Endothelial cell of umbilical vein (primary cell): ENCODE measurements at regions not wholly inside any gene's neighbourhood (a gene's known extent, or its start where the extent isn't known, plus 50 kb on each side); places are given as distances from the start of the nearest gene placed in this dataset.

Experiments
- BruUV-seq: library from RNA; stranded (reverse); fragments of 400-500 nt; replicated peaks from 2 replicates; lab custom pipeline; 2021; lab: Mats Ljungman, UMichigan
- CTCF ChIA-PET: fragments of 300-600, 350-600 bp; sonication (Branson Sonifier 250); formaldehyde crosslinking; loops from one replicate; lab custom pipeline; 2021; ENCODE audit warnings: antibody characterized with exemption, inconsistent platforms; lab: Charles Lee
- POLR2A ChIA-PET: fragments of 300-600, 350-600 bp; sonication (Branson Sonifier 250); formaldehyde crosslinking; loops from one replicate; lab custom pipeline; 2021; ENCODE audit warnings: antibody characterized with exemption, inconsistent platforms; lab: Charles Lee
- DNase-seq: peaks from one replicate; pipeline ENCODE4 v3.0.0-alpha.2; 2011; ENCODE audit warnings: low read depth, low spot score
- FAIRE-seq: peaks from 2 replicates; lab custom pipeline; 2011; peaks lifted over from hg19 to GRCh38; lab: Jason Lieb, UNC
- H2AFZ ChIP-seq: 2 replicates; pipeline ENCODE4 v1.6.0; 2012; ENCODE audit warnings: low read depth, low read length, control low read depth, inconsistent platforms
- H3K27ac ChIP-seq: 2 replicates; pipeline ENCODE4 v1.5.1; 2011; ENCODE audit warnings: low read depth, mild to moderate bottlenecking, control low read depth, low read length, moderate library complexity; ENCODE audit not compliant: insufficient read depth
- H3K27me3 ChIP-seq, 2 experiments: 2 replicates each; pipeline versions ENCODE4 v1.6.0 to v1.6.1; 2011; ENCODE audit warnings: low read length in 2 of 2, mixed read lengths in 1 of 2; ENCODE audit not compliant: control insufficient read depth in 2 of 2, insufficient read depth in 2 of 2
- H3K36me3 ChIP-seq, 2 experiments: 2 replicates in 1 of 2; 3 replicates in 1 of 2; pipeline ENCODE4 v1.5.1; 2011; ENCODE audit warnings: low read length in 2 of 2, mild to moderate bottlenecking in 1 of 2, moderate library complexity in 1 of 2; ENCODE audit not compliant: control insufficient read depth in 2 of 2, insufficient read depth in 2 of 2; ENCODE audit errors: extremely low read depth in 1 of 2
- H3K4me1 ChIP-seq: 3 replicates; pipeline ENCODE4 v1.5.1; 2011; ENCODE audit warnings: mild to moderate bottlenecking, low read length; ENCODE audit not compliant: control insufficient read depth, insufficient read depth; ENCODE audit errors: extremely low read depth
- H3K4me2 ChIP-seq: 2 replicates; pipeline ENCODE4 v1.6.1; 2011; ENCODE audit warnings: low read length, control low read depth, mixed read lengths; ENCODE audit not compliant: insufficient read depth
- H3K4me3 ChIP-seq, 3 experiments: fragments of 200-600 bp in 1 of 3; sonication (generic), shearing (Covaris generic) in 1 of 3; replicated peaks in 1 of 3; 2 replicates each; pipeline ENCODE4 v1.5.1; 2011 to 2016; ENCODE audit warnings: control low read depth in 3 of 3, low read length in 3 of 3, mild to moderate bottlenecking in 2 of 3, inconsistent platforms in 1 of 3, low read depth in 1 of 3, moderate library complexity in 1 of 3; ENCODE audit not compliant: insufficient read depth in 1 of 3
- H3K79me2 ChIP-seq: 2 replicates; pipeline ENCODE4 v1.6.0; 2012; ENCODE audit warnings: low read length, inconsistent platforms; ENCODE audit not compliant: control insufficient read depth, insufficient read depth
- H3K9ac ChIP-seq: replicated peaks from 2 replicates; pipeline ENCODE3; 2011; ENCODE audit warnings: low read length, control low read depth; ENCODE audit not compliant: insufficient read depth; ENCODE audit errors: extremely low read depth
- H3K9me1 ChIP-seq: replicated peaks from 3 replicates; pipeline ENCODE4 v1.6.0; 2011; ENCODE audit warnings: mild to moderate bottlenecking, low read length; ENCODE audit not compliant: control insufficient read depth, insufficient read depth; ENCODE audit errors: extremely low read depth
- H3K9me3 ChIP-seq: replicated peaks from 2 replicates; pipeline ENCODE4 v1.5.1; 2012; ENCODE audit warnings: low read length, inconsistent platforms; ENCODE audit not compliant: control insufficient read depth, insufficient read depth
- H4K20me1 ChIP-seq: replicated peaks from 2 replicates; pipeline ENCODE3; 2011; ENCODE audit warnings: mild to moderate bottlenecking, low read length; ENCODE audit not compliant: control insufficient read depth, insufficient read depth; ENCODE audit errors: extremely low read depth
- CTCF ChIP-seq, 2 donors: IDR thresholded peaks; 1 replicate in 1 of 2; 2 replicates in 1 of 2; pipeline ENCODE4 v1.5.1; 2011; ENCODE audit warnings: low read length in 2 of 2, mild to moderate bottlenecking in 2 of 2, moderate library complexity in 2 of 2, control low read depth in 1 of 2, inconsistent platforms in 1 of 2, low read depth in 1 of 2; ENCODE audit not compliant: insufficient read depth in 1 of 2; ENCODE audit errors: extremely low read depth in 1 of 2
- EZH2 ChIP-seq: IDR thresholded peaks from 2 replicates; pipeline ENCODE4 v1.6.1; 2012; ENCODE audit warnings: borderline replicate concordance, low read depth, mild to moderate bottlenecking, moderate library complexity, low read length, inconsistent platforms; ENCODE audit not compliant: severe bottlenecking
- FOS ChIP-seq: IDR thresholded peaks from 2 replicates; pipeline ENCODE4 v1.6.1; 2011; ENCODE audit warnings: mild to moderate bottlenecking, low read length, moderate library complexity, borderline replicate concordance; ENCODE audit not compliant: insufficient read depth
- GATA2 ChIP-seq: IDR thresholded peaks from 2 replicates; pipeline ENCODE4 v1.7.0; 2011; ENCODE audit warnings: low read depth, mild to moderate bottlenecking, moderate library complexity, mixed read lengths, low read length; ENCODE audit not compliant: insufficient read length, insufficient read depth
- JUN ChIP-seq: IDR thresholded peaks from 2 replicates; pipeline ENCODE4 v1.6.1; 2011; ENCODE audit warnings: borderline replicate concordance, low read depth; ENCODE audit not compliant: insufficient read length, insufficient read depth
- MAX ChIP-seq: IDR thresholded peaks from 2 replicates; pipeline ENCODE4 v1.6.1; 2011; ENCODE audit not compliant: insufficient read depth, insufficient read length
- MYC ChIP-seq: IDR thresholded peaks from one replicate; pipeline ENCODE4 v1.6.1; 2011; ENCODE audit warnings: mild to moderate bottlenecking, low read depth, low read length
- POLR2A ChIP-seq: IDR thresholded peaks from 2 replicates; pipeline ENCODE4 v1.6.1; 2012; ENCODE audit warnings: low read depth, mild to moderate bottlenecking, control low read depth, low read length
- POLR2AphosphoS5 ChIP-seq: IDR thresholded peaks from 2 replicates; pipeline ENCODE4 v1.6.1; 2012; ENCODE audit warnings: low read depth, mild to moderate bottlenecking, control low read depth, low read length, moderate library complexity; ENCODE audit not compliant: insufficient read depth
- dilution Hi-C: fragments of 300-500 bp; cut with MboI; formaldehyde crosslinking; loops from one replicate; pipeline ENCODE4 v1.15.0; 2019; ENCODE audit warnings: low sequenced_read_pairs; ENCODE audit not compliant: extremely low pct_ligation_motif_present
- intact Hi-C: fragments of 100-400 bp; cut with micrococcal nuclease; formaldehyde crosslinking; loops from one replicate; pipeline ENCODE4 v1.10.0; 2022

- ChIA-PET CTCF (no interaction called here), POLR2A (no interaction called here)
- H3K9ac ChIP-seq, result no peak overlapping the region
- H3K9me1 ChIP-seq, result no peaks in the 10 kb centered on the region
- H3K36me3 ChIP-seq, result no peaks in the 10 kb centered on the region
- intact Hi-C loops (no loop called here), dilution Hi-C loops (no loop called here)
- no TSS peak for BruUV-seq
- no peaks in the 10 kb centered on the region for H4K20me1 ChIP-seq
- DNase-seq (no peak), FAIRE-seq (peak; percentile 18)
- H3K27me3 ChIP-seq, result no peaks in the 10 kb centered on the region
- no peak overlapping the region for H3K4me3 ChIP-seq
- no peaks in the 10 kb centered on the region for H3K79me2 ChIP-seq
- no peaks in the 10 kb centered on the region for H3K4me1 ChIP-seq
- H2AFZ ChIP-seq, result no peak overlapping the region
- TF ChIP-seq FOS, result no peak
- no peak for TF ChIP-seq MAX
- no peak for TF ChIP-seq EZH2
- TF ChIP-seq CTCF (IDR thresholded peaks at IDR 0.05; ENCODE audit: extremely low read depth in 1 of 2, insufficient read depth in 1 of 2, low read depth in 1 of 2, low read length in 2 of 2), result no peak
- TF ChIP-seq POLR2AphosphoS5, result no peak
- TF ChIP-seq GATA2, result no peak
- no peak for TF ChIP-seq MYC
- TF ChIP-seq POLR2A, result no peak
- TF ChIP-seq JUN, result no peak
- H3K9me3 ChIP-seq, result no peaks in the 10 kb centered on the region
- no peak overlapping the region for H3K27ac ChIP-seq
- no peak overlapping the region for H3K4me2 ChIP-seq
Observed at GRCh38 chr3:106302451-106303221, 433.8 kb upstream of the CBLB start.
